H9 (cell line): ENCODE measurements at regions not wholly inside any gene's neighbourhood (a gene's known extent, or its start where the extent isn't known, plus 50 kb on each side); places are given as distances from the start of the nearest gene placed in this dataset.

Experiments
- DNase-seq: peaks from one replicate; pipeline ENCODE4 v3.0.0-alpha.2; 2017
- H2AFZ ChIP-seq: one replicate; pipeline ENCODE4 v1.6.1; 2013; ENCODE audit warnings: mild to moderate bottlenecking, low read length, control low read depth, moderate library complexity
- H2AK5ac ChIP-seq: 2 replicates; pipeline ENCODE4 v1.6.1; 2013; ENCODE audit warnings: low read length, control low read depth, mixed read lengths; ENCODE audit not compliant: insufficient read length
- H2BK120ac ChIP-seq: one replicate; pipeline ENCODE4 v1.6.1; 2013; ENCODE audit warnings: low read depth, mild to moderate bottlenecking, low read length, control low read depth, inconsistent platforms; ENCODE audit not compliant: poor library complexity, severe bottlenecking
- H2BK12ac ChIP-seq: 2 replicates; pipeline ENCODE4 v1.6.1; 2013; ENCODE audit warnings: low read length, control low read depth, mixed read lengths, low read depth; ENCODE audit not compliant: insufficient read length
- H2BK15ac ChIP-seq: 2 replicates; pipeline ENCODE4 v1.6.1; 2013; ENCODE audit warnings: low read depth, low read length, control low read depth
- H2BK20ac ChIP-seq: one replicate; pipeline ENCODE4 v1.6.1; 2013; ENCODE audit warnings: low read depth, mild to moderate bottlenecking, low read length, control low read depth, inconsistent platforms; ENCODE audit not compliant: poor library complexity, severe bottlenecking
- H2BK5ac ChIP-seq: 2 replicates; pipeline ENCODE4 v1.6.1; 2013; ENCODE audit warnings: low read length, control low read depth, mixed read lengths; ENCODE audit not compliant: insufficient read length
- H3K14ac ChIP-seq: 2 replicates; pipeline ENCODE4 v1.6.1; 2013; ENCODE audit warnings: low read length, control low read depth; ENCODE audit not compliant: insufficient read depth
- H3K18ac ChIP-seq: 2 replicates; pipeline ENCODE4 v1.6.1; 2013; ENCODE audit warnings: low read depth, mild to moderate bottlenecking, mixed read lengths, low read length, control low read depth; ENCODE audit not compliant: insufficient read length
- H3K23ac ChIP-seq: 2 replicates; pipeline ENCODE4 v1.6.1; 2013; ENCODE audit warnings: low read length, control low read depth, mixed read lengths, low read depth; ENCODE audit not compliant: insufficient read length
- H3K23me2 ChIP-seq: 2 replicates; pipeline ENCODE4 v1.6.1; 2013; ENCODE audit warnings: low read depth, mild to moderate bottlenecking, mixed read lengths, low read length, control low read depth; ENCODE audit not compliant: insufficient read length, poor library complexity, severe bottlenecking
- H3K27ac ChIP-seq: 2 replicates; pipeline ENCODE4 v1.5.1; 2013; ENCODE audit warnings: low read length, control low read depth, mixed read lengths, low read depth; ENCODE audit not compliant: insufficient read length
- H3K27me3 ChIP-seq: 2 replicates; pipeline ENCODE4 v1.6.1; 2013; ENCODE audit warnings: low read length, control low read depth, inconsistent platforms; ENCODE audit not compliant: insufficient read depth
- H3K4ac ChIP-seq: 2 replicates; pipeline ENCODE4 v1.6.1; 2013; ENCODE audit warnings: low read depth, mild to moderate bottlenecking, control low read depth, inconsistent platforms, low read length, moderate library complexity
- H3K4me1 ChIP-seq: 2 replicates; pipeline ENCODE4 v1.6.1; 2013; ENCODE audit warnings: low read length, control low read depth, inconsistent platforms; ENCODE audit not compliant: insufficient read depth
- H3K4me2 ChIP-seq: 2 replicates; pipeline ENCODE4 v1.6.1; 2013; ENCODE audit warnings: low read length, control low read depth, mixed read lengths; ENCODE audit not compliant: insufficient read length, insufficient read depth
- H3K56ac ChIP-seq: 2 replicates; pipeline ENCODE4 v1.6.1; 2013; ENCODE audit warnings: low read depth, mild to moderate bottlenecking, mixed read lengths, low read length, control low read depth; ENCODE audit not compliant: insufficient read length
- H3K79me1 ChIP-seq: 2 replicates; pipeline ENCODE4 v1.6.1; 2013; ENCODE audit warnings: low read depth, mild to moderate bottlenecking, moderate library complexity, low read length, control low read depth, inconsistent platforms; ENCODE audit not compliant: insufficient read depth, poor library complexity, severe bottlenecking
- H3K79me2 ChIP-seq: 2 replicates; pipeline ENCODE4 v1.6.1; 2013; ENCODE audit warnings: low read length, control low read depth, inconsistent platforms; ENCODE audit not compliant: insufficient read depth
- H3K9ac ChIP-seq: 2 replicates; pipeline ENCODE4 v1.6.1; 2013; ENCODE audit warnings: low read length, control low read depth, mixed read lengths; ENCODE audit not compliant: insufficient read length; ENCODE audit errors: extremely low read depth
- H3K9me3 ChIP-seq: one replicate; pipeline ENCODE4 v1.6.1; 2013; ENCODE audit warnings: low read depth, low read length, inconsistent platforms; ENCODE audit not compliant: control insufficient read depth
- H3T11ph ChIP-seq: one replicate; pipeline ENCODE4 v1.6.1; 2013; ENCODE audit warnings: mild to moderate bottlenecking, low read length, control low read depth, inconsistent platforms
- H4K20me1 ChIP-seq: one replicate; pipeline ENCODE4 v1.6.1; 2013; ENCODE audit not compliant: control insufficient read depth, insufficient read length, insufficient read depth
- H4K5ac ChIP-seq: 2 replicates; pipeline ENCODE4 v1.6.1; 2013; ENCODE audit warnings: low read depth, mild to moderate bottlenecking, mixed read lengths, low read length, control low read depth; ENCODE audit not compliant: insufficient read length
- H4K8ac ChIP-seq: replicated peaks from 2 replicates; pipeline ENCODE4 v1.6.1; 2013; ENCODE audit warnings: low read length, control low read depth, mixed read lengths, low read depth; ENCODE audit not compliant: insufficient read length
- H4K91ac ChIP-seq: 2 replicates; pipeline ENCODE4 v1.6.1; 2013; ENCODE audit warnings: low read depth, mild to moderate bottlenecking, moderate library complexity, mixed read lengths, low read length, control low read depth; ENCODE audit not compliant: insufficient read length
- H3K27ac Mint-ChIP-seq, 3 experiments: 2 replicates in 2 of 3; 3 replicates in 1 of 3; pipeline ENCODE4 v1.8.0; 2020 to 2021; ENCODE audit warnings: mixed read lengths in 3 of 3, mild to moderate bottlenecking in 1 of 3, moderate library complexity in 1 of 3
- H3K27me3 Mint-ChIP-seq: 2 replicates; pipeline ENCODE4 v1.8.0; 2021; ENCODE audit warnings: low read depth, mild to moderate bottlenecking, moderate library complexity, mixed read lengths
- H3K36me3 Mint-ChIP-seq, 3 experiments: 2 replicates in 2 of 3; 3 replicates in 1 of 3; pipeline ENCODE4 v1.8.0; 2020 to 2021; ENCODE audit warnings: low read depth in 3 of 3, mixed read lengths in 3 of 3; ENCODE audit not compliant: insufficient read depth in 1 of 3
- H3K4me1 Mint-ChIP-seq, 2 experiments: 2 replicates each; pipeline ENCODE4 v1.8.0; 2020; ENCODE audit warnings: mixed read lengths in 2 of 2
- H3K4me3 Mint-ChIP-seq, 2 experiments: 2 replicates in 1 of 2; 3 replicates in 1 of 2; pipeline ENCODE4 v1.8.0; 2020 to 2021; ENCODE audit warnings: mild to moderate bottlenecking in 2 of 2, mixed read lengths in 2 of 2, moderate library complexity in 1 of 2
- H3K9me3 Mint-ChIP-seq, 2 experiments: 2 replicates in 1 of 2; 3 replicates in 1 of 2; pipeline ENCODE4 v1.8.0; 2020; ENCODE audit warnings: mild to moderate bottlenecking in 2 of 2, mixed read lengths in 2 of 2, moderate library complexity in 1 of 2
- CTCF ChIP-seq: fragments of 200-600 bp; sonication (generic); conservative IDR thresholded peaks from 3 replicates; pipeline ENCODE4 v1.8.0; 2021; ENCODE audit warnings: antibody characterized with exemption, mild to moderate bottlenecking
- WGBS: extraction: QIAGEN DNeasy Blood & Tissue Kit; methylation state at CpG from one replicate; pipeline ENCODE4 v1.1.7; 2013; ENCODE audit warnings: missing lambda C conversion rate, low lambda C conversion rate, mixed read lengths; ENCODE audit not compliant: insufficient read length; ENCODE audit errors: extremely low coverage; 5-methylcytosine and 5-hydroxymethylcytosine counted together

GRCh38 chr6:102848796-102849195 is 1455.3 kb downstream of the GRIK2 start:
- H3K4ac ChIP-seq = no peak overlapping the region
- no peak for TF ChIP-seq CTCF
- no peak overlapping the region for H3K9ac ChIP-seq
- no peak overlapping the region for H3K56ac ChIP-seq
- H2AK5ac ChIP-seq = no peak overlapping the region
- H2BK120ac ChIP-seq = no peak overlapping the region
- no peak overlapping the region for H3K18ac ChIP-seq
- no peak overlapping the region for H3K27ac Mint-ChIP-seq
- H3K14ac ChIP-seq = no peak overlapping the region
- no CpG with 5 or more reads among the region's 1 CpG for WGBS
- no peak overlapping the region for H3T11ph ChIP-seq
- H3K23ac ChIP-seq = no peak overlapping the region
- no peaks in the 10 kb centered on the region for H3K23me2 ChIP-seq
- H4K91ac ChIP-seq = no peak overlapping the region
- H3K9me3 ChIP-seq = no peaks in the 10 kb centered on the region
- no peaks in the 10 kb centered on the region for H3K9me3 Mint-ChIP-seq
- peaks cover 4 to 7% of the 10 kb centered on the region in 2 experiments for H3K4me1 Mint-ChIP-seq
- H2BK12ac ChIP-seq = no peak overlapping the region
- no peaks in the 10 kb centered on the region for H3K79me1 ChIP-seq
- no peaks in the 10 kb centered on the region for H3K79me2 ChIP-seq
- no peaks in the 10 kb centered on the region for H4K20me1 ChIP-seq
- no peak overlapping the region for H2BK5ac ChIP-seq
- no peak overlapping the region for H3K4me3 Mint-ChIP-seq
- H3K4me2 ChIP-seq = no peak overlapping the region
- no peak overlapping the region for H4K5ac ChIP-seq
- H2BK20ac ChIP-seq = no peak overlapping the region
- no peak overlapping the region for H2BK15ac ChIP-seq
- no peak overlapping the region for H4K8ac ChIP-seq
- DNase-seq = no peak
- no peak overlapping the region for H2AFZ ChIP-seq
- no peak overlapping the region for H3K27ac ChIP-seq
- H3K4me1 ChIP-seq = no peaks in the 10 kb centered on the region
- no peaks in the 10 kb centered on the region for H3K36me3 Mint-ChIP-seq
- no peaks in the 10 kb centered on the region for H3K27me3 Mint-ChIP-seq
- H3K27me3 ChIP-seq = no peaks in the 10 kb centered on the region
